COLO668 (cell line): ENCODE measurements at regions not wholly inside any gene's neighbourhood (a gene's known extent, or its start where the extent isn't known, plus 50 kb on each side); places are given as distances from the start of the nearest gene placed in this dataset.
"Not testable (repeated sequence)": the region's sequence is repeated elsewhere in the genome, so short reads cannot be mapped to it uniquely, and the experiment has no call there.

Experiments used
- DNase-seq: peaks from one replicate; lab custom pipeline; 2025; ENCODE audit not compliant: unreplicated experiment; lab: John Stamatoyannopoulos, UW

DNA sequence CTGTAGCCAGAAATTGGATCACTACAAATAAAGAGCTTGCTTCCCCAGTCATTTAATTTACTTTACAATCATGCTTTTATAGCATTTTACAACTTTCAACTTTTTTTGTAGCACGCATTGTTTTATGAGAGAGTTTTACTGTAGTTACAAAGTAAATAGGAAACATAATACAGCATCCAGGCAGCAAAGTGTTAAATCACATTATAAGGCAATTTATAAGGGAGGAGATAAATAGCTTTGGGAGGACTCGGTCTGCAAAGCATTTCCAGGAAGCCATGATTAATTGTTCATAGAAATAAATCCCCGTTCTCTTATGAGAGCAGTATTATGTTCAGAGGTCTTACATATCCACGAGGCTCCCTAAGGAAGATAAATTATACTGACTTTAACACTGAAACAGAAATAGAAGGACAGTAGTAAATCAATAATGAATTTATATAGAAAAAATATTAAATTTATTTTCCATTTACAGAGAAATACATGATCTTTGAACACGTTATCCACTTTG, 792.6 kb upstream of the RAG2 start:
- no peak for DNase-seq

DNA sequence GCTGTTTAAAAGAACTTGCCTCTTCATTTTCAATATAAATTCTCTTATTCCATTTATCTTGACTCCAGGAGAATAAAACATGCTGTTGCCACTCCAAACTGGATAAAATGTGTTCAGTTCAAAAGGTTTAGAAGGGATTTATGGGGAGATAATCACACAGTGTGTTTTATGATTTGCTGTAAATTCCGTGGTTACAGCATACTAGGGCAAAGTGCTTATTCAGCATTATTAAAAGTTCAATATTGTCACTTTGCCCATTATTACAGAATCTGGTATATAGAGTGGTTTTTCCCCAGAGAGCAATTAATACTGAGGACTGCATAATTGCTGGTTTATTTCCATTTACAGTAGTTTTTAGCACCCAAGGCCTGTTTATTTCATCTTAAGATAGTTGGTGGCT, 780.9 kb upstream of the RAG2 start:
- no peak for DNase-seq

DNA sequence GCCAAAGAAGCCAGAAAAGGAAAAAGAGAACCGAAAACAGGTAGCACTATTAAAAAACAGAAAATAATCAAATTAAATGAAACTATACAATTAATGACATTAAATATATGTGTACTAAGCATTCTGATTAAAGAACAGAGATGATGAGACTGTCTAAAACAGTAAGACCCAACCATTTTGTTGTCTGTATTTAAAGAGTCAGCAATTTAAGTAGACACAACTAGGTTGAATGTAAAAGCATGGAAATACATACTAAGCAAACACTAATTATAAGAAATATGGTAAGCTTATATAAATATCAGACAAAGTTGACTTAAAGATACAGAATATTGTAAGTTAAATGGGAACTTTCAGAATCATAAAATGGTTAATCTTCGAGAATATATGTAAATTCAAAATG, 774.6 kb upstream of the RAG2 start:
- no peak for DNase-seq

DNA sequence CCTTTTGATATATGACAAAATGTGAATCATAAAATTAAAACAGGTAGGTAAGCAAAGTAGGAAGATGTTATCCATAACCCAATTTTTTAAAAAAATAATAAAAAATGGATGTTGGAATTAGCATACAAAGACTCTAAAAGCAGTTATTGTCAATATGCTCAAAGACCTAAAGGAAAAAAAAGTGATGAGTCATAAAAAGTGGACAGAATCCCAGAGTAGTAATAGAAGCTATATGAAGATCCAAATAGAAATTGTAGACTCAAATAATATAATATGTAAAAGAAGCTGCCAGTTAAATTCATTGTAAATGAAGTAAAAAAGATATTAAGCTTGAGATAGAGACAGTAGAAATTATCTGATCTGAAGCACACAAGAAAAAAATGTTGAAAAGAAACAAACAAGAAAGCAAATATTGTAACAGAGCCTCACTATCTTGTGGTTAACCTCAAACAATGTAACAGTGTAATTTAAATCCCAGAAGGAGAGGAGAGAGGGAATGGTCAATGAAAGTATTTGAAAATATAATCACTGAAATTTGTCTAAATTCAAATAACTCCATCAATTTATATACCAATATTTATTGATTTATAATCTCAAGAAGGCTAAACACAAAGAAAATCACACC, 773.4 kb upstream of the RAG2 start:
- no peak for DNase-seq

DNA sequence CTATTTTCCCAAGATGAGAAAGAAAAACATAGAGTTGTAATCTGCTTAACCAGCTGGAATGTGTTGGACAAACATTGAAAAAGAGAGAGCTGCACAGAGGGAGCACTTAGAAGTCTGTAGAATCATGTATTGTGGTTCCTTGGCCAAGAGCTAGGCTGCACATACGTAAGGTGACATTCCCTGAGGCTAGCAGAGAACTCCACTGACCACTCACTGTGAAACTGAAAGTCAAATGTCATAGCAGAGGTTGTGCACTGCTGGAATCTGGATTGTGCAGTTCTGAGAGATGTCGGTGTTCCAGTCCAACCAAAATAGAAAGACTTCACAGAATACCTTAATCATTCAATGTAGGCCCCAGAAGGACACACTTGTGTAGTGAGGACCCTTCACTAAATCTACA, 772.8 kb upstream of the RAG2 start:
- DNase-seq: no peak

DNA sequence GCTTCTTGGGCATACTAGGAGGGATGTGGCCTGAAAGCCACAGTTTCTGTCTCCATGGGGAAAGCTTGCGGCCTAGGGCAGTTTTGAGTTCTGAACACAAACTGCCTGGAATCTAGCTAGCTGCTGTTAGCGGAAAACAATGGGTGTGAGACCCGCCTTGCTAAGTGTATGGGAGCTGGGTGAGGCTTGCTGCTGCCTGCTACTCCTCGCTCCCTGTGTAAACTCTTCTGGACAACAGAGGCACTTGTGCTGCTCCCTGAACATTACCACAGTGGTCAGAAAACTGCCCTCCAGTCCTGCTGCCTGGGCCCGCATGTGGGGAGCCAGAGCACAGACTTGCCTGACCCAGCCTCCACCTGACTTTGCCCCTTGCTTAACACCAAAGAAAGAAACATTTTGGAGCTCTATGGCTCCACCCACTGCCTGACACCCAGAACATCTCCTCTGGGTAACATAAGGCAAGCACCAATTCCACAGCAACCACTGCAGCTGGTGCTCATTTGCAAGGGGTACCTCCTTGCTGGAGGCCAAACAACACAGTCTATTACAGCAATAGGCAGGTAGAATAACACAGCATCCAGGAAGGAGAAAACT, 766.3 kb upstream of the RAG2 start:
- no peak for DNase-seq

DNA sequence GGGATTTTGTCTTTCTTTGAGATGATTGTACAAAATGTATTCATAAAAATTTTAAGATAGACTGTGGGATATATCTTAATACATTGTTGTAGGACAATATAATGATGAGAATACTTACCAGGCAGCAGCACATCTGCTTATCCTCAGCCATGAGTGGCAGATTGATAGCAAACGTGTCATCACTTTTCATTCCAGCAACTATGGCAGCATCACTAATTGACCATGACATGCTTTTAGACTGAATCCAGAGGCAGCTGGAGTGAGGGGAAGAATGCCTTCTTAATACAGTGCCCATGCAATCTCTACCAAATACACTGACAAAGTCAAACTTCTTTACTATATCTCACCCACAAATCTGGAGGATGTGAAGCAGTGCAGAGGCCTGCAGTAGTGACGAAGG, 755.2 kb upstream of the RAG2 start:
- DNase-seq: no peak

DNA sequence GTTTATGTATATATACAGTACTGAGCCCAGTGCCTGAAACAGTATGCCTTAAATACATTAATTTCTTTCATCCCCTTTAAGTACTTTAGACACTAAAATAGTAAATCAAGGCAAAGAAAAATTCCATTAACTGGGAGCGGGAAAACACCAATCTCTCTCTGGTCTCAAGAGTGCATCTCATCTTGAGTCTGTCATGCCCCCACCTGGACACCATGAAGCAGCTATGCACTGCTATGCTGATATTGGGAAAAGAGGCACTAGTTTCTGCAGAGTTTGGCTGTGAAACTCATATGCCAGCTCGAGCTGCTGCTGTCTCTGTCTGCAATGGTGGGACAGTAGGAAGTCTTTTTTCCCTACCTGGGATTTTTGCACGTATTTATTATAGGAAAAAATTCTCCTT, 754.4 kb upstream of the RAG2 start:
- DNase-seq: no peak

DNA sequence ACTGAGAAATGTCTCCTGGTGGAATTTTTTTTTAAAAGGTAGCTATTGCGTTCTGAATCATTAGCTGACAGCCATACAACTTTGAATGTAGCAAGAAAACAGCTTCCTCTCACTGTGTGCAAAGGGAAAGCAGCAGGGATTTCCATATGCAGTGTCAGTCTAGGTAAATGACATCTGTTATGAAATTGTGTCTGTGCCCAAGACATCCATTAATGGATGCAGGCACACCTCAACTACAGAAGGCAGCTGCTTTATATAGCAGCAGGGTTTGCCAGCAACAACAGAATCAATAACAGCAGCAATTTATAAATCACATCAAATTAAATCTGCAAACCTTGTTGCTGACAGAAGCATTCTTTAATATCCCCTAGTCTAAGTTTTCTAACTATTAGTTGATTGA, 745.3 kb upstream of the RAG2 start:
- no peak for DNase-seq

DNA sequence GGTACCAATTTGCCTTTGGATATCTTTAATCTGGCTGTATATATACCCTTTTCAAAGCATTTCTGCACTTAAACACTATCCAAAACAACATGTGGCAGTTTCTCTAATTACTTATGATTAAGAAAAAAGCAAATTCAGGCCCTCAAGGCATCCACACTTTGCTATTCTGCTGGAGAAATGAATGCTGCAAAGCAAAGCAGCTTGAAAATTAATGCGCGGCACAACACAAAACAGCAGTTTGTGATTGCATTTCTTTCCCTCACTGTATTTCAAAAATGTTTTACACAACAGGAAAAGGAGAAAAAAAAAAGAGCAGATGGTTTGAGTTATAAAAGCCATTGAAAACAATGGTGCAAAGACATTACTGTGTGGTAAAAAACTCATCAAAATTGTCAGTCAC, 738.4 kb upstream of the RAG2 start:
- DNase-seq: no peak

DNA sequence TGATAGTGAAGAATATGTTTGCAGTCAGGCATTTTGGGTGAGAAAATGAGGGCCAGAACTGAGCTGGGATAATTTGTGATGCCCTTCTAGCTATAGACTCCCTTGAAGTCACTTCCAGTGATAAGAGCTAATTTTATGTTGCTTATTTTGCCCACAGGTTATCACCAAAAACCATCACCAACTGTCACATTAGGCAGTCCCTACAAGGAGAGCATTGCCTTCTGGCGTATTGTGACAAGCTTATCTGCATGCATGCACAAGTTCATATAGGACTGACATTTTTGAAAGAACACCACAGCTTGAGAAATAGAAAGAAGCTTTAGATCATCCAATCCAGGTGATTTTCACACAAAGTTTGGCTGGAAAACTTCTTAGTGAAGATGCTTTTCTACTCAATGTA, 735.3 kb upstream of the RAG2 start:
- no peak for DNase-seq

DNA sequence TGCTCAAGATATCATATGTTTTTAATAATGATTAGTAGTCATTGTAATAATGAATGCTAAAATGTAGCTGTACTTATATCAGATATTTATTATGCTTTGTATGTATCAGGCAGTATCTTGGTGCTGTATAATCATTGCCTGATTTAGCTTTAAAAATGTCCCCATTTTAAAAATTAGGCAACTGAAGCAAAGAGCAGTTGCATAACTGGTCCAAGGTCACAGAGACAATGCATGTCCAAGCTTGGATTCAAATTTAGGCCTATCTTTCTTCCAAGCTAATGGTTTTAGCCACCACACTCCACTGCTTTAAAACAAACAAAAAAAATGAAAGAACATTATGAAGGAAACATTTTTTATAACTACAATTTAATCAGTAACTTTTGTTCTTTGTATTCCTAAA, 725.8 kb upstream of the RAG2 start:
- DNase-seq: no peak

DNA sequence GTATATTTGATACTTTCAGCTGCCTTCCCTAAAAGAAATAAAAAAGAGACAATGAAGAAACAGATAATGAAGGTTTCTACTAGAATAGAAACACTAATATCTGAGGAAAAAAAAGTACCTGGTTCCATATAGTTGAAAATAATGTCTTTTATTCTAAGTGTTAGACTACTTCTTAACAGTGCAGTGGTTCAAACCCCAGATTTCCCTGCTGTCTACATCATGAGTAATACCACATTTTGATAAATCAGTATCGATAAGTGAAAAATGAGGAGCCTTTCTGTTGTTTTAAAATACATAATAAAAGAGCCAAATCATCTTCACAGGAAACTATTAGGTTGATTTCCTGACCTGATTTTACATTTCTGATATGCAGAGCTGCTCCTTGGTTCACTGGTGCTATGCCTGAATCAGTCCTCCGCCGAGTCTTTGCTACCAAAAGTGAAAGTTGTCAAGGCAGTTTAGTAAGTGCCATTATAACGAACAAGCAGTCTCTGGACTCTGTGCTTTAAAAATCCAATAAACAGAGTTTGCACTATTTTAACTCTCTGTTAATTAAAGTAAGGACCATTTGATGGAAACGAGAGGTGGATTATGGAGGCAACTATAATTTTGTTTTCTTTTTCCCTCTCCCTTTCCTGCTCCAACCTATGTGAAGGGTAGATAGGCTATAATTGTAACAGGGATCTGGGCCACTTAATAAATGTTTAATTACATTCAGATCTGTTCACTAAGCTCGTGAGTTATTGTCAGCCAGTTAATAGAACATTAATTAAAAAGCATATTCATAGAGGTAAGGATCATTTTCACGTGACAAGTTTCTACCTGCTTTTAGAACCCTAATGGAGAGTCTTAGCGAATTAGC, 724.5 kb upstream of the RAG2 start:
- DNase-seq: no peak

DNA sequence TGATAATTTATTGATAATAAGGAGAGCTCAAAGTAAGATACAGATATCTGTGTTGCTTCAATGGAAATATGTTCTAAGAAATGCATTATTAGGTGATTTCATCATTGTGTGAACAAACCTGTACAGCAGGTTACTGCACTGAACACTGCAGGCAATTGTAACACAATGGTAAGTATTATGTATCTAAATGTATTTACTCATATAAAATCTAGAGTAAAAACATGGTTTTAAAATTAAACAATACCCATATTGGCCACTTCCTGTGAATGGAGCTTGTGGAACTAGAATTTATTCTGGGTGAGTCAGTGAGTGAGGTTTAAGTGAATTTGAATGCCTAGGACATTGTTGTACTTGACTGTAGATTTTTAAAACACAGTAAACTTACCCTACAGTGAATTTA, 722.9 kb upstream of the RAG2 start:
- DNase-seq: no peak

DNA sequence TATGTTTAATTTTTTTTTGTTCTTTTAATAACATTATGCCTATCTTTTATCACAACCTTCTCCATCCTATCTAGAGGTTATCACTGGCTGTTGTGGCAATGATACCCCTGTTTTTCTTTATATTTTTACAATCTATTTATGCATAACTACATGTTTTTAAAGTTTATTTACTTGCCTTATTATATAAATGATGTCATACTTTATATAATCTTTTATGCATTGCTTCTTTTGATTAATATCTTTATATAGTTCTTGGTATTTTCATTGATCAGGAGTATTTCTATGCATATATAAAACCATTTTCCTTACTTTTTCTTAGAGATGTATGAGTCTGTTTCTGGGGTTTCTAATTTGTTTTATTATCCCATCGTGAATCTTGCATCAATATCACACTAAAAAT, 719.8 kb upstream of the RAG2 start:
- no peak for DNase-seq

DNA sequence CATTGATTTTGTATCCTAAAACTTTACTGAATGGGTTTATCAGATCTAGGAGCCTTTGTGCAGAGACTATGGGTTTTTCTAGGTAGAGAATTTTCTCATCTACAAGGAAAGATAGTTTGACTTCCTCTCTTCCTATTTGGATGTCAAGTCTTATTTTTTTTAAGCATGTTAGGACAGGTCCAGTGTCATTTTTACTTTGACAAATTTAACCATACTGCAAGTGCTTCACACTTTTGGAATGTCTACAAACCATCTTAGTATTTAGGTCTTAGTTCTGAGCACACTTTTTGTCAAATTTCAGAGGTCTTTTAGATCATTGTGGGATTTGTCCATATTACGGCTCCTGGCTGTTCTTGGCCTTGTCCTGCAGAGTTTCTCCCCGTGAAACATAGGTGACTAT, 715.2 kb upstream of the RAG2 start:
- DNase-seq: no peak

DNA sequence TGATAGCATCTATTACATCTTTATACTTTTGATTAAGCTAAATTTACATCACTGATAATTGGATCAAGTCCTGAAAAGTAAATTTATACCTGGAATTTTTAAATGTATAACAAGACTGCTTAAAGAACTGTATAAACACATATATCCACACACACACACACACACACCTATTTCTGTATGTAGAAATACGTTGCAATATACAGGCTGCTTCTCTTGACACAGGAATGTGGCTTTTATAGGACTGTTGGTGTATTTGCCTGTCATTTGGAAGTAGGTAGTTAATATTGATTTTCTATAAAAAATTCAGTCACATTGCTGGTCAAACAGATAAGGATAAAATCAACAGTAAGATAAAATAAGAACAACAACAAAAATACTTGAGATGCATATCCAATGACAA, 708.5 kb upstream of the RAG2 start:
- no peak for DNase-seq

DNA sequence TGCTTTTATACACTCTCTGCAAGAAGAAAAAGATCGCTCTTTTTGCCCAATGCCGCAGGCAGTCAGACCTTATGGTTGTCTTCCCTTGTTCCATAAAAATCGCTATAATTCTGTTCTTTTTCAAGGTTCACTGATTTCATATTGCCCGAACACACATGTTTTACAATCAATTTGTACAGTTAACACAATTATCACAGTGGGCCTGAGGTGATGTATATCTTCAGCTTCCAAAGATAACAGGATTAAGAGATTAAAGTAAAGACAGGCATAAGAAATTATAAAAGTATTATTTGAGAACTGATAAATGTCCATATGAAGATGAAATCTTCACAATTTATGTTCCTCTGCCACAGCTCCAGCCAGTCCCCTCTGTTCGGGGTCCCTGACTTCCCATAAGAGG, 703.4 kb upstream of the RAG2 start:
- DNase-seq: not testable (repeated sequence)

DNA sequence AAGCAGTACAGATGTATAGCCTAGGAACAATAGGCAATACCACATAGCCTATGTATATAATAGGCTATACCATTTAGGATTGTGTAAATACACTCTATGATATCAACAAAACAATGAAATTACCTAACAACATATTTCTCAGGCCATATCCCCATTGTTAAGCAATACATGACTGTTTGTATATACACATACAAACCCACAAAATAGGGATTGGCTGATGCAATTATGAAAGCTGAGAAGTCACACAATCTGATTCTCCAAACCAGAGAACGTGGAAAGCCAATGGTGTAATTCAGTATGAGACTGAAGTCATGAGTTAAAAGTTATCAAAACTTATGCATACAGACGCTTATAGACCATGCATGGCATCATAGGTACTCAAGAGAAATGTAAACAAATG, 700.1 kb upstream of the RAG2 start:
- DNase-seq: no peak

DNA sequence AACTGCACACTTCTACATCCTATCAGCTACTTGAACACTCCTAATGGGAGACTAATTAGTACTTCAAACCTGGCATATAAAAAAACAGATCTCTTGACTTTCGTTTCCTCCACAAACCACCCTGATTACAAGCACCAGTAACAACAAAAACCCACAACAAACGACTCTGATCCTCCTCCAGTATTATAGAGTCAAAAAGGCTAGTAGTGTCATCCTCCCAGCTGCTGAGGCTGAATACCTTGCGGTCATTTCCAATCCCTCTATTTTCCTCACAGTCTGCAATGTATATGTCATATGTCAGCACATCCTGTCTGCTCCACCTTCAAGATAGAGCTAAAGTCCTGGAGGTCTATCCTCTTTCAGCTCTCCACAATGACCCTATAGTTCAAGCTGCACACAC, 688.9 kb upstream of the RAG2 start:
- DNase-seq: no peak

DNA sequence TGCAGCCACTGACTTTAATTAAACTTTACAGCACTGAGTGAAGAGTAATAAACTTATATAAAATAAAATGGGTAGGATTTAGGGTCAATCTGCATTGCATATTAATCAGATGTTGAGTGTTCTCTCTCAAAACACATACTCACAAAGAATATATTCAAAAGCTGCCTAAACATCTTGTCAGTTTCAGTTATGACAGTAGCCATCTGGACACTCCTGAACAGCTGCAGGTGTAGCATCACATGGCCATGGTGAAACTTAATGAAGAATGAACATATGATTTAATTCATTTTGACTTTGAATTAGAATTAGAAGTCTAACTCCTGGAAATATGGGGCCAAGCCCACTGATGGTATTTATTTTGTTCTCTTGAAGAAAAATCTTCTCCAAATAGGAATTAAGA, 684.3 kb upstream of the RAG2 start:
- no peak for DNase-seq

DNA sequence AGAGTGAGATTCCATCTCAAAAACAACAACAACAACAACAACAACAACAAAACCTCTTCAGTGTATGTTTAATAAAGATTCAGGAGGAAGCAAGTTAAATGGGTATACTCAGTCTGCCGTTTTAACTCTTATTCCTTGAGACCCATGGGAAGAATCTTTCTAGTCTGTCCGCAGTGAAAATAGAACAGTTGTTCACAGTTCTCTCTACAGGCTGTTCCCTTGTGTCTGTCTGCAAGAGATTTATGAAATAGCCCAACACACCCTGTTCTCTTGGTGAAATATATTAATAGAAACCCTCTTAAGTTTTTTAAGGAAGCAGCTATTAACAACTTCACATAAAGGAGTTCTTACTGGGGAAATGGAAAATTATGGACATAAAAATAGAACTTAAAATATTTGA, 682.2 kb upstream of the RAG2 start:
- no peak for DNase-seq
